NCI-H128 (cell line): ENCODE measurements at regions not wholly inside any gene's neighbourhood (a gene's known extent, or its start where the extent isn't known, plus 50 kb on each side); places are given as distances from the start of the nearest gene placed in this dataset.
"Not testable (repeated sequence)": the region's sequence is repeated elsewhere in the genome, so short reads cannot be mapped to it uniquely, and the experiment has no call there.

Experiments
- DNase-seq: peaks from one replicate; lab custom pipeline; 2025; ENCODE audit not compliant: unreplicated experiment; lab: John Stamatoyannopoulos, UW

DNA sequence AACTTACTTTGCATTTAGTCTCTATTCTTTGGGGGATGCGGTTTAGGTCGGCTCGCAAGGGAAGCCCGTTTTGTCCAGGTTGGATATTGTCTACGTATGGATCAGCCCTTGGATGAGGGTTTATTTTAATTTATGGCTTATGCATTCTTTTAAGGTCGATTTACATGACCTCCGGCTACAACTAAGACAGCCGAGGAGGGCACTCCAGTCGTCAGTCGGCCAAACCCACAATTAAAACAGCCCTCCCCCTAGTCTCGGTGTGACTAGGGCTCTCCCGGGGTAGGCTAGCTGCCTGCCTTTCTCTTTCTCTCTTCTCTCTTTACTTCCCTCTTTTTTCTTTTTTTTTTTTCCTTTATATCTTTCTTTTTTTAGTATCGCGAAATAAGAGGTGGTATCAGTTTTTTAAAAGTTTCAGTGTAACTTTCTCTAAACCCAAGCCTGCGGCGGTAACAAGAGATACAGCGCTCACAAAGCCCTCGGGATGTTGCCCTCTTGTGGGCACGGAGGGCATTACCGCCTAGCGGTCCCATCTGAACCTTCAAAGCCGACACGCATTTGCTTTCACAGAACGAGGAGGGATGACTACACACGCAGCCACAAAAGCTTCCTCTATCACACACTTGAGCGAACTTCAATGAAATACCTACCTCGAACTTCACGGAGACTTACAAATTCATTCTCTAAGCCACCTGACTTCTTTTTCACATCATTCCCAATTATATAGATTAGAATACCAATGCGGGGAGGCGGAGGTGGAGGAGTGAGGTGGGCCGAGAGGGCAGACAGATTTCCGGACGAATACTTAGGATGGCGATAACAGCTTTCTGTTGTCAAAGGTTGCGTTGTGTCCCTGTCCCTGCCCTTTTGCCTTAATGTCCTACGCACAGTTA lies 132.3 kb upstream of the C11orf58 start:
- peak; percentile 84 for DNase-seq

- no peak for DNase-seq
These were observed 133.0 kb upstream of the C11orf58 start for GRCh38 chr11:16605389-16605893.

GRCh38 chr11:16604794-16605388 lies 133.6 kb upstream of the C11orf58 start:
- DNase-seq = no peak

DNA sequence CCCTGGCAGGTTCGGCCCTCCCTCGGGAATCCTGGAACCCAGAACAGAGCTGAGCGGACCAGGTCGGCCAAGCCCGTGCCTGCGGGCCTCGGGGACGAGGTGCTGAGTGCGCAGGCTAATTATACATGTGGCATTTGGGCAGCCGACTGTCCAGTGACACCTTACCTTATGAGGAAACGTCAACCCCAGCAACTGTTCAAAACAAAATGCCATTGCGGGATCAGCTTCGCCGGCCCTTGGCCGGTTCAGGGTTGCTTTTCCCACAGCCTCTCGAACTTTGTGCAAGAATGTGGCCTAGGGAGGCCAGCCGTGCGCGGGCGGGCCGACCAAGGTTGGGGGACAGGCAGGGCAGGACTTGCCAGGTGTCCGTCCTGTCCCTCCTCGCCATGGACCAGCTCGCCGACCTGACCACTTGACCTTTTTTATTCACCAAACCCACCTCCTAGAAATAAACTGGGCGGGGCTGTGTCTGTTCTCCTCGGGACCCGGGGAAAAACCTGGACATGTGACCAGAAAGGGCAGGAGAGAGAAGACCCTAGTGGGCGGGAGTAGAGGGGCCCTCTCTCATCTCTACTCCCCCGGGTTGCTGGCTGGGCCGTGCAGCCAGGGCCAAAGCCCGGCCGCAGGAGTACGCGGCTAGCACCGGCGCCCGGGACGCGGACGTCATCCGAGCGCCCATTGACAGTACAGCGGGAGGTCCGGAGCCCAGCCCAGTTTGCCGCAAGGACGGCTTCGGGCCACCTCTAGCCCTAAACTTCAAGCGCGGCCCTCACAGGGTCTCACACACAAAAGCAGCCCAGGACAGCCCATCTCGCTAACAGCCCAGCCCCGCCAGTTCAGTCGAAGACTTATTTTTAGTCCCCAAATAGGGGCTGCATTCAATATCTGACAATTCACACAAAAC lies 134.3 kb upstream of the C11orf58 start:
- no peak for DNase-seq

- no peak for DNase-seq
These were observed 135.2 kb upstream of the C11orf58 start for GRCh38 chr11:16603245-16603644.

GRCh38 chr11:16598906-16599305 lies 139.5 kb upstream of the C11orf58 start:
- no peak for DNase-seq

DNA sequence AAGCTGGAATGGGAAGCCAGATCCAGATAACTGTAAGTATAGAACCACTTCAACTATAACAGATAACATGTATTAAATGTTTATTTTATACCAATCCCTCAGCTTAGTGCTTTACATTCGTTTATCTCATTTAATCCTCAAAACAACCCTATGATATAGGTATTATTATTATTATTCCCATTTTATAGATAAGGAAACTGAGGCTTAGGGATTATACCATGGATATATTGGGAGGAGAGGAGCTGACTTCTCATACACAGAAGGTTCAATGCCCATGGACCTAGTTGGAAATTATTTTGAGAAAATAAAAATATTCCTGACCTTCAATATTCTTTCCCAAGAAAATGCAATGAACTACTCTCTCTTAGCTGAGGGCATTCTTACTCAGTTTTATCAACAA lies 140.4 kb upstream of the C11orf58 start:
- DNase-seq = no peak

- DNase-seq = no peak
These were observed 142.2 kb upstream of the C11orf58 start for GRCh38 chr11:16596231-16596630.

DNA sequence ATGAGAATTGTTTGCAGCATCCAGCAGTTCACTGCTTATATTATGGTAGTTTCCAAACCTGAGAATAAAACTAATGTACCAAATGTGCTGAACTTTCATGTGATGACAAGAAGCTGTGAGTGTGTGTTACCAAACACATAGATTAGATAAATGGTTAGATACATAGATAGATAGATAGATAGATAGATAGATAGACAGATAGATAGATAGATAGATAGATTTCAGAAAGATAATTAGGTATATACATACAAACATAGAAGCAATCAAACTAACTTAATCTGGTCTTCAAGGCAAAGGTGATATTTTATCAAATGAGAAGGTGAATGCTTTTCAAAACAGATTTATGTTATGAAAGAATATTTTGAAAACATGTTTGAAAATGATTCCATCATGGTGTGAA lies 147.3 kb upstream of the C11orf58 start:
- no peak for DNase-seq

- no peak for DNase-seq
These were observed 150.8 kb upstream of the C11orf58 start for GRCh38 chr11:16587670-16588069.

DNA sequence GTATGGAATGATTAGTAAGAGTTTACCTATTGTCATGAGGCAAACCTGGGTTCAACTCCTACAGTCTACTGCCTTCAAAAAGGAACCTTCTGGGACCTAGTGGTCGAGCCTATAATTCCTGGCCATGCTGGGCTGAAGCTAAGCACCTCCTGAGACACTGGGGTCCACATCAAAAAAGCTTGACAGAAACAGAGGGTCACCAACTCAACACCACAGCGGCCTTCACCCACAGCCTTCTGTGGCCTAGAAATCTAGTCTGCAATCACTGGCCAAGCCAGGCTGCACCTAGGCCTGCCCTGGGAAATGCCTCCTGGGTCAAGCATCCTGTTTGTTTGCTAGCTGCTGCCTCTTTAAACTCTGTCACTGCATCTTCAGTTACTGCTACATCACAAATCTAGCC lies 153.9 kb upstream of the C11orf58 start:
- no peak for DNase-seq

DNA sequence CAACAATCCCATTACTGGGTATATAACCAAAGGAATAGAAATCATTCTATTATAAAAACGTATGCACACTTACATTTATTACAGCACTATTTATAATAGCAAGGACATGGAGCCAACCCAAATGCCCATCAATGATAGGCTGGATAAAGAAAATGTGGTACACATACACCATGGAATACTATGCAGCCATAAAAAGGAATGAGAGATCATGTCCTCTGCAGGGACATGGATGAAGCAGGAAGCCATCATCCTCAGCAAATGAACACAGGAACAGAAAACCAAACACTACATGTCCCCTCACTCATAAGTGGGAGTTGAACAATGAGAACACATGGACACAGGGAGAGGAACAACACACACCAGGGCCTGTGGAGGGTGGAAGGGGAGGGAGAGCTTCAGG lies 157.4 kb upstream of the C11orf58 start:
- not testable (repeated sequence) for DNase-seq

GRCh38 chr11:16577490-16577889 lies 161.0 kb upstream of the C11orf58 start:
- DNase-seq = no peak

DNA sequence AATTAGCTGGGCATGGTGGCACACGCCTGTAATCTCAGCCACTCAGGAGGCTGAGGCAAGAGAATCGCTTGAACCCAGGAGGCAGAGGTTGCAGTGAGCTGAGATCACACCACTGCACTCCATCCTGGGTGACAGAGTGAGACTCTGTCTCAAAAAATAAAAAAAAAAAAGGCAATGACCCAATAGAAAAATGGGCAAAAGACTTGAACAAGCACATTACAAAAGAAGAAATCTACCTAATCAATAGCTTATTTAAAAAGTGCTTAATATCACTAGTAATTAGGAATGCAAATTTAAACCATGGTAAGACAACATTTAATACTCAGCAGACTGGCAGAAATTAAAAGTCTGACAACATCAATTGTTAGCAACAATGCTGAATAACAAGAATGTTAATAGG lies 163.6 kb upstream of the C11orf58 start:
- DNase-seq = not testable (repeated sequence)

- no peak for DNase-seq
These were observed 165.5 kb upstream of the C11orf58 start for GRCh38 chr11:16572945-16573344.

DNA sequence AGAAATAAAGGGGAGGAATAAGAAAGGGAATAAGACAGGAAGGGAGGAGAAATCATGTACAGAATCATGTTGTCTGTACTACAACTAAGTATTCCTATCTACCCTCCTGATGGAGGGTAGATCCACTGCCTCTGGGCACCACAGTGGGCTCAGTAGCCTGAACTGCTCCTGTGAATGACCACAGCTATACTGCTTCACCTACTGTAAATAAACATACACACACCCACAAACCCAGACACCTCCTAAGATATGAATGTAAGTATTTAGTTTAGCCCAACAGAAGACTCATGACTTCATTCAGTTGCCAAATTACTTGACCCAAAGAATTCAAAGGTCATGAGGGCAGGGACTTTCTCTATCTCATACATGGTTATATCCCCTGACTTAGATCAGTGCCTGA lies 177.3 kb upstream of the C11orf58 start:
- no peak for DNase-seq

GRCh38 chr11:16558494-16558893 lies 180.0 kb upstream of the C11orf58 start:
- no peak for DNase-seq

GRCh38 chr11:16555956-16556355 lies 182.5 kb upstream of the C11orf58 start:
- DNase-seq = no peak

GRCh38 chr11:16554361-16554760 lies 184.1 kb upstream of the C11orf58 start:
- DNase-seq = no peak

- DNase-seq = no peak
These were observed 190.6 kb upstream of the C11orf58 start for GRCh38 chr11:16547879-16548278.

DNA sequence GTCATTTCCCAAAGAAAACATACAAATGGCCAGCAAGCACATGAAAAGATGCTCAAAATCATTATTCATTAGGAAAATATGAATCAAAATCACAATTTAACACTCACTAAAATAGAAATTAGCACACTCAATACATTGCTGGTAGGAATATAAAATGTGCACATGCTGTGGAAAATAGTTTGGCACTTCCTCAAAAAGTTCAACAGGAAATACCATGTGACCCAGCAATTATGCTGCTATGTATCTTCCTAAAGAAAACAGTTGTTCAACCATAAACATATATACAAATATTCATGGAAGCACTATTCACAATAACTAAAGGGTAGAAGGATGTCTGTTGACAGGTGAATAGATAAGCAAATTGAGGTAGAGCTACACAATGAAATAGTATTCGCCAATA lies 187.3 kb upstream of the SOX6 start:
- no peak for DNase-seq
